OCI-LY7 (cell line): ENCODE measurements at regions not wholly inside any gene's neighbourhood (a gene's known extent, or its start where the extent isn't known, plus 50 kb on each side); places are given as distances from the start of the nearest gene placed in this dataset.

Source experiments
- CTCF ChIP-seq: fragments of 200-600 bp; sonication (generic); conservative IDR thresholded peaks from 2 replicates; pipeline ENCODE4 v1.5.1; 2014; ENCODE audit warnings: mild to moderate bottlenecking, antibody characterized with exemption, low read length, moderate library complexity, mixed read lengths
- EZH2phosphoT487 ChIP-seq: fragments of 200-600 bp; sonication (generic); IDR thresholded peaks from 2 replicates; pipeline ENCODE4 v1.6.1; 2018; ENCODE audit warnings: low read depth, borderline replicate concordance, mild to moderate bottlenecking, mixed run types, antibody characterized with exemption, low read length, moderate library complexity, mixed read lengths

GRCh38 chr12:71036526-71036925 lies 116.0 kb upstream of the PTPRR start:
- TF ChIP-seq CTCF (no peak), EZH2phosphoT487 (no peak)
